ENCODE measurements at regions not wholly inside any gene's neighbourhood (a gene's known extent, or its start where the extent isn't known, plus 50 kb on each side); places are given as distances from the start of the nearest gene placed in this dataset.

GRCh38 chr12:93015871-93016751 lies 87.0 kb upstream of the EEA1 start:
- DNase-seq (ENCODE audit: low read depth), result no peak

- DNase-seq (ENCODE audit: low read depth), result no peak
These were observed 87.8 kb upstream of the EEA1 start for GRCh38 chr12:93016752-93017350.

- DNase-seq (ENCODE audit: low read depth), result no peak
These were observed 89.5 kb upstream of the EEA1 start for GRCh38 chr12:93018610-93019009.

GRCh38 chr12:93019212-93019927 lies 90.3 kb upstream of the EEA1 start:
- no peak for DNase-seq (ENCODE audit: low read depth)

GRCh38 chr12:93019975-93020630 lies 91.0 kb upstream of the EEA1 start:
- no peak for DNase-seq (ENCODE audit: low read depth)

GRCh38 chr12:93020631-93021597 lies 91.8 kb upstream of the EEA1 start:
- no peak for DNase-seq (ENCODE audit: low read depth)

GRCh38 chr12:93022603-93023340 lies 93.7 kb upstream of the EEA1 start:
- no peak for DNase-seq (ENCODE audit: low read depth)

- no peak for DNase-seq (ENCODE audit: low read depth)
These were observed 96.3 kb upstream of the EEA1 start for GRCh38 chr12:93025145-93026103.

- no peak for DNase-seq (ENCODE audit: low read depth)
These were observed 97.9 kb upstream of the EEA1 start for GRCh38 chr12:93027041-93027440.

- no peak for DNase-seq (ENCODE audit: low read depth)
These were observed 100.0 kb upstream of the EEA1 start for GRCh38 chr12:93029091-93029490.

- DNase-seq (ENCODE audit: low read depth), result no peak
These were observed 101.9 kb upstream of the EEA1 start for GRCh38 chr12:93031028-93031427.

GRCh38 chr12:93032758-93033157 lies 103.7 kb upstream of the EEA1 start:
- DNase-seq (ENCODE audit: low read depth), result no peak

GRCh38 chr12:93033948-93034347 lies 104.9 kb upstream of the EEA1 start:
- DNase-seq (ENCODE audit: low read depth), result no peak

GRCh38 chr12:93039062-93039461 lies 110.0 kb upstream of the EEA1 start:
- DNase-seq (ENCODE audit: low read depth), result no peak

- DNase-seq (ENCODE audit: low read depth), result no peak
These were observed 110.8 kb upstream of the EEA1 start for GRCh38 chr12:93039930-93040329.

GRCh38 chr12:93040367-93040766 lies 111.3 kb upstream of the EEA1 start:
- DNase-seq (ENCODE audit: low read depth), result no peak

GRCh38 chr12:93041416-93041815 lies 112.3 kb upstream of the EEA1 start:
- no peak for DNase-seq (ENCODE audit: low read depth)

- DNase-seq (ENCODE audit: low read depth), result no peak
These were observed 113.2 kb upstream of the EEA1 start for GRCh38 chr12:93042283-93042682.

GRCh38 chr12:93042684-93043083 lies 113.6 kb upstream of the EEA1 start:
- DNase-seq (ENCODE audit: low read depth), result no peak

Measured in stimulated activated CD8-positive, alpha-beta memory T cell treated with anti-CD3 and anti-CD28 coated beads, Interleukin-12 subunit alpha, Interleukin-12 subunit beta, amount 100 ng/mL, for 1 hour (primary cell).